IMR-90 (cell line): ENCODE measurements at regions not wholly inside any gene's neighbourhood (a gene's known extent, or its start where the extent isn't known, plus 50 kb on each side); places are given as distances from the start of the nearest gene placed in this dataset.

ENCODE experiments used
- ATAC-seq: fragments of 200-7000 bp; cut with Tn5 transposase; 2 replicates; pipeline ENCODE4 v1.9.1; 2020; ENCODE audit warnings: low read depth, mild to moderate bottlenecking, moderate library complexity
- BruUV-seq: library from RNA; stranded (reverse); fragments of 400-500 nt; replicated peaks from 2 replicates; lab custom pipeline; 2021; lab: Mats Ljungman, UMichigan
- CTCF ChIA-PET: fragments of 300-600 bp; formaldehyde crosslinking; extraction: SDS; loops from one replicate; lab custom pipeline; 2021; ENCODE audit warnings: antibody characterized with exemption; lab: Yijun Ruan, JAX
- POLR2A ChIA-PET: fragments of 300-600 bp; sonication (Branson Sonifier 250); formaldehyde crosslinking; loops from one replicate; lab custom pipeline; 2022; ENCODE audit warnings: antibody characterized with exemption; ENCODE audit not compliant: unreplicated experiment; lab: Charles Lee
- DNase-seq: peaks from one replicate; pipeline ENCODE4 v3.0.0; 2013
- H2AFZ ChIP-seq: replicated peaks from 2 replicates; pipeline ENCODE3; 2013; ENCODE audit warnings: low read length, mild to moderate bottlenecking; ENCODE audit not compliant: poor library complexity
- H2AK5ac ChIP-seq: 2 replicates; pipeline ENCODE4 v1.6.1; 2013; ENCODE audit warnings: low read depth, low read length, inconsistent platforms
- H2AK9ac ChIP-seq: replicated peaks from 2 replicates; pipeline ENCODE3; 2013; ENCODE audit warnings: mild to moderate bottlenecking, low read depth, low read length, moderate library complexity; ENCODE audit not compliant: poor library complexity
- H2BK120ac ChIP-seq: 2 replicates; pipeline ENCODE4 v1.6.1; 2013; ENCODE audit warnings: low read depth, low read length, inconsistent platforms
- H2BK15ac ChIP-seq: 3 replicates; pipeline ENCODE4 v1.6.1; 2013; ENCODE audit warnings: low read depth, low read length, inconsistent platforms
- H2BK20ac ChIP-seq: 2 replicates; pipeline ENCODE4 v1.6.1; 2013; ENCODE audit warnings: low read depth, mild to moderate bottlenecking, inconsistent platforms, low read length, moderate library complexity
- H2BK5ac ChIP-seq: 2 replicates; pipeline ENCODE4 v1.6.1; 2013; ENCODE audit warnings: mild to moderate bottlenecking, low read depth, low read length, inconsistent platforms; ENCODE audit not compliant: poor library complexity, severe bottlenecking
- H3K14ac ChIP-seq: replicated peaks from 2 replicates; pipeline ENCODE4 v1.6.1; 2013; ENCODE audit warnings: low read depth, low read length, inconsistent platforms
- H3K18ac ChIP-seq: 2 replicates; pipeline ENCODE4 v1.6.1; 2013; ENCODE audit warnings: low read depth, low read length, control low read depth
- H3K23ac ChIP-seq: 2 replicates; pipeline ENCODE4 v1.6.1; 2013; ENCODE audit warnings: low read depth, low read length, inconsistent platforms
- H3K27ac ChIP-seq: 2 replicates; pipeline ENCODE4 v1.5.1; 2013; ENCODE audit warnings: mild to moderate bottlenecking, control low read depth, low read length; ENCODE audit not compliant: insufficient read depth
- H3K27me3 ChIP-seq: 2 replicates; pipeline ENCODE4 v1.6.1; 2013; ENCODE audit warnings: low read length; ENCODE audit not compliant: control insufficient read depth, insufficient read depth
- H3K36me3 ChIP-seq: 2 replicates; pipeline ENCODE4 v1.6.1; 2013; ENCODE audit warnings: low read length, mixed read lengths; ENCODE audit not compliant: control insufficient read depth, insufficient read depth
- H3K4ac ChIP-seq: 2 replicates; pipeline ENCODE4 v1.6.1; 2013; ENCODE audit warnings: low read depth, low read length, inconsistent platforms
- H3K4me1 ChIP-seq: 2 replicates; pipeline ENCODE4 v1.6.1; 2013; ENCODE audit warnings: low read length, mixed read lengths; ENCODE audit not compliant: control insufficient read depth, insufficient read depth
- H3K4me2 ChIP-seq: 2 replicates; pipeline ENCODE4 v1.6.1; 2013; ENCODE audit warnings: low read depth, mild to moderate bottlenecking, control low read depth, low read length, moderate library complexity
- H3K4me3 ChIP-seq: 2 replicates; pipeline ENCODE4 v1.5.1; 2013; ENCODE audit warnings: low read depth, mild to moderate bottlenecking, control low read depth, low read length, moderate library complexity; ENCODE audit not compliant: insufficient read depth
- H3K56ac ChIP-seq: 2 replicates; pipeline ENCODE4 v1.6.1; 2013; ENCODE audit warnings: low read length, inconsistent platforms; ENCODE audit not compliant: insufficient read depth; ENCODE audit errors: extremely low read depth
- H3K79me1 ChIP-seq, 2 experiments: 2 replicates each; pipeline ENCODE4 v1.6.1; 2013; ENCODE audit warnings: low read length in 2 of 2, inconsistent platforms in 1 of 2, low read depth in 1 of 2
- H3K9ac ChIP-seq: 2 replicates; pipeline ENCODE4 v1.6.1; 2013; ENCODE audit warnings: low read depth, low read length, control low read depth
- H3K9me1 ChIP-seq: 2 replicates; pipeline ENCODE4 v1.6.1; 2013; ENCODE audit warnings: low read length, inconsistent platforms; ENCODE audit not compliant: insufficient read depth
- H3K9me3 ChIP-seq: 2 replicates; pipeline ENCODE4 v1.6.1; 2013; ENCODE audit warnings: low read length; ENCODE audit not compliant: control insufficient read depth, insufficient read depth
- H4K20me1 ChIP-seq: 2 replicates; pipeline ENCODE4 v1.6.1; 2013; ENCODE audit warnings: low read length, inconsistent platforms; ENCODE audit not compliant: insufficient read depth
- H4K5ac ChIP-seq: 2 replicates; pipeline ENCODE4 v1.6.1; 2013; ENCODE audit warnings: mild to moderate bottlenecking, low read depth, low read length, control low read depth
- H4K8ac ChIP-seq, 2 experiments: 2 replicates each; pipeline ENCODE4 v1.6.1; 2013; ENCODE audit warnings: low read depth in 2 of 2, low read length in 2 of 2, control low read depth in 1 of 2, inconsistent platforms in 1 of 2
- H4K91ac ChIP-seq: 2 replicates; pipeline ENCODE4 v1.6.1; 2013; ENCODE audit warnings: low read depth, low read length, inconsistent platforms; ENCODE audit not compliant: insufficient read depth
- BHLHE40 ChIP-seq: fragments of 150-350 bp; IDR thresholded peaks from 2 replicates; pipeline ENCODE4 v1.6.1; 2016; ENCODE audit warnings: mild to moderate bottlenecking, low read depth, low read length
- CEBPB ChIP-seq: IDR thresholded peaks from 2 replicates; pipeline ENCODE4 v1.6.1; 2012; ENCODE audit warnings: low read depth, low read length, improper control_type of control experiment
- CHD1 ChIP-seq: IDR thresholded peaks from 2 replicates; pipeline ENCODE4 v1.6.1; 2012; ENCODE audit warnings: low read depth, low read length, improper control_type of control experiment
- FOS ChIP-seq: fragments of 150-350 bp; IDR thresholded peaks from 2 replicates; pipeline ENCODE4 v1.6.1; 2016; ENCODE audit warnings: low read depth, low read length
- MAFK ChIP-seq: IDR thresholded peaks from 2 replicates; pipeline ENCODE4 v1.6.1; 2012; ENCODE audit warnings: low read depth, low read length, improper control_type of control experiment
- MAZ ChIP-seq: IDR thresholded peaks from 2 replicates; pipeline ENCODE4 v1.6.1; 2012; ENCODE audit warnings: low read depth, mild to moderate bottlenecking, low read length, improper control_type of control experiment, moderate library complexity, borderline replicate concordance
- MXI1 ChIP-seq: IDR thresholded peaks from 2 replicates; pipeline ENCODE4 v1.6.1; 2012; ENCODE audit warnings: low read depth, mild to moderate bottlenecking, low read length, moderate library complexity, borderline replicate concordance
- NFE2L2 ChIP-seq: fragments of 150-350 bp; IDR thresholded peaks from 2 replicates; pipeline ENCODE4 v1.6.1; 2016; ENCODE audit warnings: low read depth, mild to moderate bottlenecking, low read length
- POLR2A ChIP-seq: IDR thresholded peaks from 2 replicates; pipeline ENCODE4 v1.6.1; 2012; ENCODE audit warnings: mild to moderate bottlenecking, low read depth, low read length
- RAD21 ChIP-seq: IDR thresholded peaks from 2 replicates; pipeline ENCODE4 v1.6.1; 2012; ENCODE audit warnings: low read length, improper control_type of control experiment
- RCOR1 ChIP-seq: IDR thresholded peaks from 2 replicates; pipeline ENCODE4 v1.6.1; 2012; ENCODE audit warnings: mild to moderate bottlenecking, low read length, improper control_type of control experiment; ENCODE audit not compliant: insufficient replicate concordance
- RFX5 ChIP-seq: IDR thresholded peaks from 2 replicates; pipeline ENCODE4 v1.8.0; 2012; ENCODE audit warnings: low read depth, mild to moderate bottlenecking, low read length, moderate library complexity
- SMC3 ChIP-seq: fragments of 150-350 bp; IDR thresholded peaks from 2 replicates; pipeline ENCODE4 v1.6.1; 2016; ENCODE audit warnings: low read depth, mild to moderate bottlenecking, antibody characterized with exemption, low read length, moderate library complexity
- WGBS, 2 experiments: methylation state at CpG; one replicate each; pipeline versions ENCODE4 v1.1.5 to v1.1.7; 2013; ENCODE audit warnings: missing lambda C conversion rate in 2 of 2; ENCODE audit not compliant: insufficient read length in 1 of 2; ENCODE audit errors: extremely low coverage in 2 of 2; 5-methylcytosine and 5-hydroxymethylcytosine counted together
- dilution Hi-C: fragments of 300-500 bp; cut with HindIII; formaldehyde crosslinking; loops from one replicate; pipeline ENCODE4 v1.14.3; 2018; ENCODE audit warnings: low sequenced_read_pairs; ENCODE audit not compliant: unreplicated experiment
- in situ Hi-C: fragments of 300-500 bp; cut with MboI; formaldehyde crosslinking; loops from 3 replicates; pipeline ENCODE4 v1.14.3; 2019; ENCODE audit warnings: low sequenced_read_pairs, inconsistent platforms, mixed read lengths
- intact Hi-C: fragments of 100-400 bp; cut with micrococcal nuclease; formaldehyde crosslinking; loops from 2 replicates; pipeline ENCODE4 v1.10.0; 2022
- TF ChIP-seq, protein P1 (sequence below): conservative IDR thresholded peaks from 2 replicates; pipeline ENCODE4 v1.5.1; 2012; ENCODE audit warnings: mild to moderate bottlenecking, low read depth, low read length, improper control_type of control experiment
- TF ChIP-seq, protein P2 (sequence below): fragments of 150-350 bp; IDR thresholded peaks from 2 replicates; pipeline ENCODE4 v1.6.1; 2016; ENCODE audit warnings: low read depth, mild to moderate bottlenecking, low read length, moderate library complexity, borderline replicate concordance
- TF ChIP-seq, protein P3 (sequence below): fragments of 150-350 bp; IDR thresholded peaks from 2 replicates; pipeline ENCODE4 v1.6.1; 2017; ENCODE audit warnings: mild to moderate bottlenecking, antibody characterized with exemption, low read length, low read depth

DNA sequence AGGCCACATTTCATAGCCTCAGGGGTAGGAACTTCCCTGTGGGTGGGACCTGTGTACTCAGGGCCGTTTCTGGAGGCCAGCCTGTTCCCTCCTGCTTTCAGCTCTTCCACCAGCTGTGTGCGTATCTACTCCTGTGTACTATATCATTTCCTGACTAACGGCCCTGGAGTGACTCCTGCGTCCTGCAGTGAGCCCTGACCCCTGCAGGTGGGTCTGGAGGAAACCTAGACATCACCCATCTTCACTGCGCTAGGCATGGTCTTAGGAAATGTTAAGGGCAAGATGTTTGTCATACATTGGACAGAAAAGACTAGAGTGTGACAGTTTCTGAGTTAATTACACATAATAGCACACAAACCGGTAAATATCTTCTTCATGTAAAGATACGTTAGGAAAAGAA is 297.3 kb downstream of the GABRB3 start:
- peaks cover 17% of the 10 kb centered on the region for H3K9me3 ChIP-seq
- no peaks in the 10 kb centered on the region for H3K27me3 ChIP-seq
- H3K56ac ChIP-seq: no peak overlapping the region
- no peaks in the 10 kb centered on the region for H3K4me1 ChIP-seq
- intact Hi-C loops: no loop called here
- no peaks in the 10 kb centered on the region for H4K20me1 ChIP-seq
- no peak overlapping the region for H3K4me2 ChIP-seq
- H3K9ac ChIP-seq: no peak overlapping the region
- H2BK5ac ChIP-seq: no peak overlapping the region
- no peak overlapping the region for H3K14ac ChIP-seq
- H3K27ac ChIP-seq: no peak overlapping the region
- H3K9me1 ChIP-seq: no peaks in the 10 kb centered on the region
- no peak for DNase-seq
- H4K5ac ChIP-seq: no peak overlapping the region
- no peak overlapping the region for H3K4ac ChIP-seq
- H2BK120ac ChIP-seq: no peak overlapping the region
- H4K8ac ChIP-seq: no peak overlapping the region
- H2AK9ac ChIP-seq: no peak overlapping the region
- H3K23ac ChIP-seq: no peak overlapping the region
- WGBS, 2 experiments: no CpG with 5 or more reads among the region's 7 CpGs
- H3K36me3 ChIP-seq: no peaks in the 10 kb centered on the region
- no peaks in the 10 kb centered on the region for H3K79me1 ChIP-seq
- no peak overlapping the region for H3K18ac ChIP-seq
- in situ Hi-C loops: no loop called here
- ChIA-PET POLR2A (no interaction called here), CTCF (no interaction called here)
- no peak overlapping the region for H2BK20ac ChIP-seq
- dilution Hi-C loops: no loop called here
- no TSS peak for BruUV-seq
- no peak for TF ChIP-seq BHLHE40
- TF ChIP-seq, protein P1, sequence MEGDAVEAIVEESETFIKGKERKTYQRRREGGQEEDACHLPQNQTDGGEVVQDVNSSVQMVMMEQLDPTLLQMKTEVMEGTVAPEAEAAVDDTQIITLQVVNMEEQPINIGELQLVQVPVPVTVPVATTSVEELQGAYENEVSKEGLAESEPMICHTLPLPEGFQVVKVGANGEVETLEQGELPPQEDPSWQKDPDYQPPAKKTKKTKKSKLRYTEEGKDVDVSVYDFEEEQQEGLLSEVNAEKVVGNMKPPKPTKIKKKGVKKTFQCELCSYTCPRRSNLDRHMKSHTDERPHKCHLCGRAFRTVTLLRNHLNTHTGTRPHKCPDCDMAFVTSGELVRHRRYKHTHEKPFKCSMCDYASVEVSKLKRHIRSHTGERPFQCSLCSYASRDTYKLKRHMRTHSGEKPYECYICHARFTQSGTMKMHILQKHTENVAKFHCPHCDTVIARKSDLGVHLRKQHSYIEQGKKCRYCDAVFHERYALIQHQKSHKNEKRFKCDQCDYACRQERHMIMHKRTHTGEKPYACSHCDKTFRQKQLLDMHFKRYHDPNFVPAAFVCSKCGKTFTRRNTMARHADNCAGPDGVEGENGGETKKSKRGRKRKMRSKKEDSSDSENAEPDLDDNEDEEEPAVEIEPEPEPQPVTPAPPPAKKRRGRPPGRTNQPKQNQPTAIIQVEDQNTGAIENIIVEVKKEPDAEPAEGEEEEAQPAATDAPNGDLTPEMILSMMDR: no peak
- TF ChIP-seq, protein P2, sequence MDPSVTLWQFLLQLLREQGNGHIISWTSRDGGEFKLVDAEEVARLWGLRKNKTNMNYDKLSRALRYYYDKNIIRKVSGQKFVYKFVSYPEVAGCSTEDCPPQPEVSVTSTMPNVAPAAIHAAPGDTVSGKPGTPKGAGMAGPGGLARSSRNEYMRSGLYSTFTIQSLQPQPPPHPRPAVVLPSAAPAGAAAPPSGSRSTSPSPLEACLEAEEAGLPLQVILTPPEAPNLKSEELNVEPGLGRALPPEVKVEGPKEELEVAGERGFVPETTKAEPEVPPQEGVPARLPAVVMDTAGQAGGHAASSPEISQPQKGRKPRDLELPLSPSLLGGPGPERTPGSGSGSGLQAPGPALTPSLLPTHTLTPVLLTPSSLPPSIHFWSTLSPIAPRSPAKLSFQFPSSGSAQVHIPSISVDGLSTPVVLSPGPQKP: no peak
- TF ChIP-seq POLR2A: no peak
- no peak for TF ChIP-seq SMC3
- TF ChIP-seq MAZ: no peak
- TF ChIP-seq MXI1: no peak
- TF ChIP-seq MAFK: no peak
- TF ChIP-seq, protein P3, sequence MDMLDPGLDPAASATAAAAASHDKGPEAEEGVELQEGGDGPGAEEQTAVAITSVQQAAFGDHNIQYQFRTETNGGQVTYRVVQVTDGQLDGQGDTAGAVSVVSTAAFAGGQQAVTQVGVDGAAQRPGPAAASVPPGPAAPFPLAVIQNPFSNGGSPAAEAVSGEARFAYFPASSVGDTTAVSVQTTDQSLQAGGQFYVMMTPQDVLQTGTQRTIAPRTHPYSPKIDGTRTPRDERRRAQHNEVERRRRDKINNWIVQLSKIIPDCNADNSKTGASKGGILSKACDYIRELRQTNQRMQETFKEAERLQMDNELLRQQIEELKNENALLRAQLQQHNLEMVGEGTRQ: no peak
- no peak for TF ChIP-seq NFE2L2
- TF ChIP-seq FOS: no peak
- TF ChIP-seq CHD1: no peak
- no peak for TF ChIP-seq RFX5
- TF ChIP-seq RCOR1: no peak
- TF ChIP-seq RAD21: no peak
- TF ChIP-seq CEBPB: no peak
- H4K91ac ChIP-seq: no peak overlapping the region
- no peak for ATAC-seq
- no peak overlapping the region for H2AK5ac ChIP-seq
- no peak overlapping the region for H2BK15ac ChIP-seq
- no peak overlapping the region for H2AFZ ChIP-seq
- H3K4me3 ChIP-seq: no peak overlapping the region
